DND-41 (cell line): ENCODE measurements at regions not wholly inside any gene's neighbourhood (a gene's known extent, or its start where the extent isn't known, plus 50 kb on each side); places are given as distances from the start of the nearest gene placed in this dataset.

Experiments
- CTCF ChIP-seq: IDR thresholded peaks from 2 replicates; pipeline ENCODE4 v1.5.1; 2012; ENCODE audit warnings: borderline replicate concordance, low read length, moderate library complexity, mild to moderate bottlenecking; ENCODE audit not compliant: poor library complexity, severe bottlenecking; ENCODE audit errors: extremely low read depth
- EZH2 ChIP-seq: IDR thresholded peaks from 3 replicates; pipeline ENCODE4 v1.6.1; 2012; ENCODE audit warnings: borderline replicate concordance, low read depth, mild to moderate bottlenecking, moderate library complexity, low read length, inconsistent platforms; ENCODE audit not compliant: severe bottlenecking

- TF ChIP-seq CTCF, result no peak
- TF ChIP-seq EZH2, result no peak
Observed at GRCh38 chr4:29680644-29681043, 1039.5 kb upstream of the PCDH7 start.
